ENCODE measurements at regions not wholly inside any gene's neighbourhood (a gene's known extent, or its start where the extent isn't known, plus 50 kb on each side); places are given as distances from the start of the nearest gene placed in this dataset.

DNA sequence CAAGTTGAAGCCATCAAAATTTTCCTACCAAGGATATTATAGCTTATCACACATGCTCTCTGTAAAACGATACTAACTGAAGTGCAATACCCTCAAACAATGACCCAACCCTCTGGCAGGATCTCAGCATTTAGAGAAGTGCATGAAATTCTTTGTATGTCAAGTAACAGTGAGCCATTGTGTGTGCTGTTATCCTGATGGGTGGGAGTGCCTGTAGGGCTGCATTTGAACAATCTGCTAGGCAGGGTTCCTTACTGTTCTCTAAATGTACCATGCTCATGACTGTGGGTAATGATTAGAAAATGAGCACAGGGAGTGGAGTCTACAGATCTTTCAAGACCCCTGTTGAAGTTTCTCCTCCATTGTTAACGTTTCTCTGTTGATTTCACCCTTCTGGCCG lies 398.1 kb downstream of the NSUN3 start:
- Histone ChIP-seq H3K4me3 (ENCODE audit: insufficient read depth, low read depth, low read length) (no peak overlapping the region), H2AFZ (ENCODE audit: low read depth, low read length) (no peak overlapping the region), H3K79me2 (ENCODE audit: insufficient read depth, low read length) (no peaks in the 10 kb centered on the region), H3K27ac (ENCODE audit: low read depth, low read length) (no peak overlapping the region), H3K4me1 (ENCODE audit: insufficient read depth, low read length) (no peaks in the 10 kb centered on the region), H4K20me1 (ENCODE audit: insufficient read depth, low read length) (no peaks in the 10 kb centered on the region), H3K9me3 (ENCODE audit: insufficient read depth, low read depth, low read length) (no peaks in the 10 kb centered on the region), H3K27me3 (ENCODE audit: insufficient read depth, low read length) (no peaks in the 10 kb centered on the region), H3K4me2 (ENCODE audit: low read length) (no peak overlapping the region), H3K9ac (ENCODE audit: low read length) (no peak overlapping the region), H3K36me3 (ENCODE audit: insufficient read depth, low read length) (no peaks in the 10 kb centered on the region)
- no peak for DNase-seq (ENCODE audit: low read depth)
- H3K9me3 Mint-ChIP-seq (ENCODE audit: unreplicated experiment), result no peaks in the 10 kb centered on the region
- no peak overlapping the region for H3K4me3 Mint-ChIP-seq (ENCODE audit: unreplicated experiment)
- no peak overlapping the region for H3K27ac Mint-ChIP-seq (ENCODE audit: unreplicated experiment)
- H3K36me3 Mint-ChIP-seq (ENCODE audit: low read depth, unreplicated experiment), result no peaks in the 10 kb centered on the region
- TF ChIP-seq EZH2 (IDR thresholded peaks at IDR 0.05; ENCODE audit: insufficient read depth, low read length), result no peak
- TF ChIP-seq, protein P1, sequence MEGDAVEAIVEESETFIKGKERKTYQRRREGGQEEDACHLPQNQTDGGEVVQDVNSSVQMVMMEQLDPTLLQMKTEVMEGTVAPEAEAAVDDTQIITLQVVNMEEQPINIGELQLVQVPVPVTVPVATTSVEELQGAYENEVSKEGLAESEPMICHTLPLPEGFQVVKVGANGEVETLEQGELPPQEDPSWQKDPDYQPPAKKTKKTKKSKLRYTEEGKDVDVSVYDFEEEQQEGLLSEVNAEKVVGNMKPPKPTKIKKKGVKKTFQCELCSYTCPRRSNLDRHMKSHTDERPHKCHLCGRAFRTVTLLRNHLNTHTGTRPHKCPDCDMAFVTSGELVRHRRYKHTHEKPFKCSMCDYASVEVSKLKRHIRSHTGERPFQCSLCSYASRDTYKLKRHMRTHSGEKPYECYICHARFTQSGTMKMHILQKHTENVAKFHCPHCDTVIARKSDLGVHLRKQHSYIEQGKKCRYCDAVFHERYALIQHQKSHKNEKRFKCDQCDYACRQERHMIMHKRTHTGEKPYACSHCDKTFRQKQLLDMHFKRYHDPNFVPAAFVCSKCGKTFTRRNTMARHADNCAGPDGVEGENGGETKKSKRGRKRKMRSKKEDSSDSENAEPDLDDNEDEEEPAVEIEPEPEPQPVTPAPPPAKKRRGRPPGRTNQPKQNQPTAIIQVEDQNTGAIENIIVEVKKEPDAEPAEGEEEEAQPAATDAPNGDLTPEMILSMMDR (IDR thresholded peaks at IDR 0.05; ENCODE audit: insufficient read depth, low read depth, low read length), result no peak
- no peaks in the 10 kb centered on the region for H3K4me1 Mint-ChIP-seq (ENCODE audit: low read depth, unreplicated experiment)
- no peak for FAIRE-seq
- H3K27me3 Mint-ChIP-seq (ENCODE audit: low read depth, unreplicated experiment), result no peaks in the 10 kb centered on the region

DNA sequence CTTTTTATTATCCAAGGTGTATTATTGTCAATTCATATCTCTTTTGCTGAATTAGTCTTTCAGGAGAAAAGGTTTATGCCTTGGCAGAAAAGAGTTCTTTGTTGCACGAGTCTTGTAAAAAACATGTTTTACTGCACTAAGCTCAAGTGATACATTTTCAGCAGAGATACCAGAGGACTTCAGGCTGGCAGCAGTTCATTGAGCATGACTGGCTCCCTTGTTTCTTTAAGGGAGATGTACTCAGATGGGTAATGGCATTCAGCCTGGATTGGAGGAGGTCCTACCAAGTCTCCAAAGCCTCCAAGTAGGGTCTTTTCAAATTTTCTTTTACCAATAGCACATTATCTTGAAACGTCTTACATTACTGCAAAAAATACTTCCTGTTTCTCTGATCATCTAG lies 400.1 kb downstream of the NSUN3 start:
- H3K27me3 ChIP-seq (ENCODE audit: insufficient read depth, low read length), result no peaks in the 10 kb centered on the region
- Mint-ChIP-seq H3K27ac (ENCODE audit: unreplicated experiment) (no peak overlapping the region), H3K4me3 (ENCODE audit: unreplicated experiment) (no peak overlapping the region), H3K27me3 (ENCODE audit: low read depth, unreplicated experiment) (no peaks in the 10 kb centered on the region), H3K9me3 (ENCODE audit: unreplicated experiment) (no peaks in the 10 kb centered on the region), H3K4me1 (ENCODE audit: low read depth, unreplicated experiment) (no peaks in the 10 kb centered on the region), H3K36me3 (ENCODE audit: low read depth, unreplicated experiment) (no peaks in the 10 kb centered on the region)
- H4K20me1 ChIP-seq (ENCODE audit: insufficient read depth, low read length), result no peaks in the 10 kb centered on the region
- no peaks in the 10 kb centered on the region for H3K4me1 ChIP-seq (ENCODE audit: insufficient read depth, low read length)
- no peak overlapping the region for H3K4me3 ChIP-seq (ENCODE audit: insufficient read depth, low read depth, low read length)
- H2AFZ ChIP-seq (ENCODE audit: low read depth, low read length), result no peak overlapping the region
- H3K4me2 ChIP-seq (ENCODE audit: low read length), result no peak overlapping the region
- H3K9ac ChIP-seq (ENCODE audit: low read length), result no peak overlapping the region
- H3K27ac ChIP-seq (ENCODE audit: low read depth, low read length), result no peak overlapping the region
- H3K79me2 ChIP-seq (ENCODE audit: insufficient read depth, low read length), result no peaks in the 10 kb centered on the region
- FAIRE-seq (no peak), DNase-seq (ENCODE audit: low read depth) (no peak)
- no peak for TF ChIP-seq EZH2 (IDR thresholded peaks at IDR 0.05; ENCODE audit: insufficient read depth, low read length)
- TF ChIP-seq, protein P1 (IDR thresholded peaks at IDR 0.05; ENCODE audit: insufficient read depth, low read depth, low read length), result no peak
- no peaks in the 10 kb centered on the region for H3K9me3 ChIP-seq (ENCODE audit: insufficient read depth, low read depth, low read length)
- H3K36me3 ChIP-seq (ENCODE audit: insufficient read depth, low read length), result no peaks in the 10 kb centered on the region

DNA sequence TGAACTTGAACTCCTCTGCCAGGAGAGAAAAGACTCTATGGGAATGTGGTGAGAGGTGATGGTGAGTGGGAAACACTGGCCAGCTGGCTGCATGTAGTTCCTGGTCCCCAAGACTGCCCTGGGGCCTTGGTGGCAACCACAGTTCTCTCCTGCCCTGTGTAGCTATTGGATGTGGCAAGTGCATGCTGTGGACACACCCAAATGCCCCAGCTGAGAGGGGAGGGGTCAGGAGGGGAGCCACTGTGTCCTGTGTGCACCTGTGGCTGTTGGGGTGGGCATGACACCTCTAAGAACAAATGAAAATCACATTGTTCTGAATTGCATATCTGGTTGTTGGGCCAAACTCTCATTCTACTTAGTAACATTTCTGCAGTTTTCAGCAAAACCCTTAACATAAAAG lies 409.6 kb downstream of the NSUN3 start:
- no peaks in the 10 kb centered on the region for H3K4me1 ChIP-seq (ENCODE audit: insufficient read depth, low read length)
- H3K9me3 ChIP-seq (ENCODE audit: insufficient read depth, low read depth, low read length), result peaks cover 4% of the 10 kb centered on the region
- H4K20me1 ChIP-seq (ENCODE audit: insufficient read depth, low read length), result no peaks in the 10 kb centered on the region
- H3K36me3 ChIP-seq (ENCODE audit: insufficient read depth, low read length), result no peaks in the 10 kb centered on the region
- Mint-ChIP-seq H3K9me3 (ENCODE audit: unreplicated experiment) (peaks cover 8% of the 10 kb centered on the region), H3K36me3 (ENCODE audit: low read depth, unreplicated experiment) (peaks cover 2% of the 10 kb centered on the region), H3K4me3 (ENCODE audit: unreplicated experiment) (no peak overlapping the region), H3K27ac (ENCODE audit: unreplicated experiment) (no peak overlapping the region), H3K4me1 (ENCODE audit: low read depth, unreplicated experiment) (no peaks in the 10 kb centered on the region), H3K27me3 (ENCODE audit: low read depth, unreplicated experiment) (no peaks in the 10 kb centered on the region)
- H3K27me3 ChIP-seq (ENCODE audit: insufficient read depth, low read length), result no peaks in the 10 kb centered on the region
- DNase-seq (ENCODE audit: low read depth), result no peak
- no peak overlapping the region for H3K4me3 ChIP-seq (ENCODE audit: insufficient read depth, low read depth, low read length)
- no peak for TF ChIP-seq EZH2 (IDR thresholded peaks at IDR 0.05; ENCODE audit: insufficient read depth, low read length)
- TF ChIP-seq, protein P1 (IDR thresholded peaks at IDR 0.05; ENCODE audit: insufficient read depth, low read depth, low read length), result no peak
- FAIRE-seq, result no peak
- no peaks in the 10 kb centered on the region for H3K79me2 ChIP-seq (ENCODE audit: insufficient read depth, low read length)
- H3K27ac ChIP-seq (ENCODE audit: low read depth, low read length), result no peak overlapping the region
- no peak overlapping the region for H3K9ac ChIP-seq (ENCODE audit: low read length)
- H3K4me2 ChIP-seq (ENCODE audit: low read length), result no peak overlapping the region
- no peak overlapping the region for H2AFZ ChIP-seq (ENCODE audit: low read depth, low read length)

Data from astrocyte (in vitro differentiated cells and primary cell).